Kidney epithelial cell (primary cell): ENCODE measurements at regions not wholly inside any gene's neighbourhood (a gene's known extent, or its start where the extent isn't known, plus 50 kb on each side); places are given as distances from the start of the nearest gene placed in this dataset.
A peak's percentile ranks its signal among the peaks of the same experiment; 100 is the strongest.

Experiments used
- DNase-seq: peaks from one replicate; pipeline ENCODE4 v3.0.0-alpha.2; 2010; ENCODE audit warnings: low read depth
- H3K27me3 ChIP-seq: 2 replicates; pipeline ENCODE4 v1.6.0; 2011; ENCODE audit warnings: low read length; ENCODE audit not compliant: control insufficient read depth, insufficient read depth
- H3K36me3 ChIP-seq: 2 replicates; pipeline ENCODE4 v1.5.1; 2011; ENCODE audit warnings: low read length; ENCODE audit not compliant: control insufficient read depth, insufficient read depth
- H3K4me3 ChIP-seq: 2 replicates; pipeline ENCODE4 v1.5.1; 2011; ENCODE audit warnings: low read depth, mild to moderate bottlenecking, control low read depth, low read length
- CTCF ChIP-seq: IDR thresholded peaks from 2 replicates; pipeline ENCODE4 v1.5.1; 2011; ENCODE audit warnings: mild to moderate bottlenecking, moderate library complexity, low read length, control low read depth, inconsistent platforms; ENCODE audit not compliant: insufficient read depth, poor library complexity, severe bottlenecking

- no peaks in the 10 kb centered on the region for H3K36me3 ChIP-seq
- H3K27me3 ChIP-seq = no peaks in the 10 kb centered on the region
- H3K4me3 ChIP-seq = no peak overlapping the region
- TF ChIP-seq CTCF = no peak
- DNase-seq = no peak
Observed at GRCh38 chr13:107170270-107170931, 602.5 kb upstream of the ARGLU1 start.

- H3K36me3 ChIP-seq = no peaks in the 10 kb centered on the region
- H3K4me3 ChIP-seq = no peak overlapping the region
- no peaks in the 10 kb centered on the region for H3K27me3 ChIP-seq
- TF ChIP-seq CTCF = no peak
- DNase-seq = no peak
Observed at GRCh38 chr13:107157271-107157670, 589.3 kb upstream of the ARGLU1 start.

- TF ChIP-seq CTCF = peak; percentile 22
- DNase-seq = no peak
Observed at GRCh38 chr13:107144432-107144831, 576.5 kb upstream of the ARGLU1 start.

DNA sequence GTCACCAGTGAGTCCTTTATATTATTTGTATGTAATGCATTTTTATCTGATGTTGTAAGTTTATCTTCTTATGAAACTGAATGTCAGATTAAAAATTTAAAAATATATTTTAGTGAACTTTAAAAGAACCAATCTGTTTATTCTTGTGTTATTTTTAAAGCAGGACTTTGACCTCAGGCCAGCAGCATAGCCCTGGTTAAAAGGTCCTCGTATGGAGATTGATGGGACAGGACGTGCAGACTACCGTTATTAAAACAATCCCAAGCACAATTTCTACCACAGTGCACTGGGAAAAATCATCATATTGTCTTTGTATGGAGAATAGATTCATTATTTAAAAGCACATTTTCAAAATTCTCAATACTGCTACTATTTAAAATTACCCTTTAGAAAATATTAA lies 573.8 kb upstream of the ARGLU1 start:
- Histone ChIP-seq H3K4me3 (no peak overlapping the region), H3K36me3 (no peaks in the 10 kb centered on the region), H3K27me3 (no peaks in the 10 kb centered on the region)
- no peak for DNase-seq
- TF ChIP-seq CTCF = no peak

More at GRCh38 chr13:107144432-107144831, 576.5 kb upstream of the ARGLU1 start:
- Histone ChIP-seq H3K36me3 (no peaks in the 10 kb centered on the region), H3K4me3 (no peak overlapping the region), H3K27me3 (no peaks in the 10 kb centered on the region)

- no peak for TF ChIP-seq CTCF
- no peak for DNase-seq
Observed at GRCh38 chr13:107139006-107139405, 571.1 kb upstream of the ARGLU1 start.

DNA sequence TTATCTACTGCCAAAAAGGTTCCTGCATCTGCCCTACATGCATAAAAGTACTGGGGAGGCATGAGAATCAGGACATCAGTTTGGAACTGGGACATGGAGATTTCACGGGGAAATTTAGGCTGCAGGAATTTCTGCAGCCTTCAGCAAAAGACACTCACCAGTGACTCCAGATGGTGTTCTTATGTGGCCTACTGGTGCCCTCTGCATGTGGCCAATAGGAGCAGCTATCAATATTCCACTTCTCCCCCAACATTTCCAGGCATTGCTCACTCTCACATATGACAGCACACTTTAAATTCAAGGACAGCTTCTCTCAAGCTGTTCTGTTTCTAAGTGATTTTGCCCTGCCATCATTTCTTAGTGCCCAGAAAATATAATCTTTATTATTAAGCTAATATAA lies 570.5 kb upstream of the ARGLU1 start:
- no peak for TF ChIP-seq CTCF
- no peak for DNase-seq
- H3K27me3 ChIP-seq = no peaks in the 10 kb centered on the region
- H3K4me3 ChIP-seq = no peak overlapping the region
- H3K36me3 ChIP-seq = no peaks in the 10 kb centered on the region

More at GRCh38 chr13:107139006-107139405, 571.1 kb upstream of the ARGLU1 start:
- Histone ChIP-seq H3K27me3 (no peaks in the 10 kb centered on the region), H3K36me3 (no peaks in the 10 kb centered on the region), H3K4me3 (no peak overlapping the region)
